OCI-LY3 (cell line): ENCODE measurements at regions not wholly inside any gene's neighbourhood (a gene's known extent, or its start where the extent isn't known, plus 50 kb on each side); places are given as distances from the start of the nearest gene placed in this dataset.

Experiments used
- EZH2phosphoT487 ChIP-seq: fragments of 200-600 bp; shearing (Covaris generic); IDR thresholded peaks from 2 replicates; pipeline ENCODE4 v1.6.1; 2018; ENCODE audit warnings: antibody characterized with exemption, mixed run types, low read depth
- TF ChIP-seq, protein P1 (sequence below): fragments of 200-600, 300-600 bp; sonication (generic); IDR thresholded peaks from 2 replicates; pipeline ENCODE4 v1.5.1; 2014; ENCODE audit warnings: antibody characterized with exemption, low read length, low read depth

DNA sequence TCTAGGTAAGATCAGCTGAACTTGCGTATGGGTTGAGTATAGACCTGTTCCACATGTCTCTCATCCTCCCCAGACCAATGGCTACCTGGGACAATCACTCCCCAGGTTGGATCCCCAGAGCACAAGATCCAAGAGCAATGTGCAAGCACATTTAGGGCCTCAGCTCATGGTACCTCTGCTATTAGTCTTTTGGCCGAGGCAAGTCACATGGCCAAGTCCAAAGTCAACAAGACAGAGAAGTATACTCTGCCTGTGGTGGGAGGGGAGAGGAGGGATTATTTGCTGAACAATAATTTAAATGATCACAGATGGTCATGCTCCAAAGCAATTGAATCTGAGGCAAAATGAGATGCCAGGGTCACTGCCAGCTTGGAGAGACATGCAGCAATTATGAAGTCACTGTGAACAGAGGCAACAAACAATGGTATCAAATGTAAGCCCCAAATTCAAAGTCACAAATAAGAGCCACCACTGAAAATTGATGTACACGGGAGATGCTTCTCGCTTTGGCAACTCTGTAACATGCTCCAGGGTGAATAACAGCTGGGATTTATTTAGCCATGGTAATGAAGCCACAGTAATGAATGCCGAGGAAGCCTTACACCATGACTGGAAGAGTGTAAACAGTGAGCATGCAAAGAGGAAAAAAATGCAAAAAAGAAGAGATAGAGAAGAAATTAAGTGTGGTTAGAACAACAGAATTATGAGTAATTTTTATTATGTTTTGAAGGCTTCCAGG lies 149.1 kb downstream of the ZNF281 start:
- TF ChIP-seq, protein P1, sequence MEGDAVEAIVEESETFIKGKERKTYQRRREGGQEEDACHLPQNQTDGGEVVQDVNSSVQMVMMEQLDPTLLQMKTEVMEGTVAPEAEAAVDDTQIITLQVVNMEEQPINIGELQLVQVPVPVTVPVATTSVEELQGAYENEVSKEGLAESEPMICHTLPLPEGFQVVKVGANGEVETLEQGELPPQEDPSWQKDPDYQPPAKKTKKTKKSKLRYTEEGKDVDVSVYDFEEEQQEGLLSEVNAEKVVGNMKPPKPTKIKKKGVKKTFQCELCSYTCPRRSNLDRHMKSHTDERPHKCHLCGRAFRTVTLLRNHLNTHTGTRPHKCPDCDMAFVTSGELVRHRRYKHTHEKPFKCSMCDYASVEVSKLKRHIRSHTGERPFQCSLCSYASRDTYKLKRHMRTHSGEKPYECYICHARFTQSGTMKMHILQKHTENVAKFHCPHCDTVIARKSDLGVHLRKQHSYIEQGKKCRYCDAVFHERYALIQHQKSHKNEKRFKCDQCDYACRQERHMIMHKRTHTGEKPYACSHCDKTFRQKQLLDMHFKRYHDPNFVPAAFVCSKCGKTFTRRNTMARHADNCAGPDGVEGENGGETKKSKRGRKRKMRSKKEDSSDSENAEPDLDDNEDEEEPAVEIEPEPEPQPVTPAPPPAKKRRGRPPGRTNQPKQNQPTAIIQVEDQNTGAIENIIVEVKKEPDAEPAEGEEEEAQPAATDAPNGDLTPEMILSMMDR, result no peak
- TF ChIP-seq EZH2phosphoT487, result no peak
